ENCODE measurements at regions not wholly inside any gene's neighbourhood (a gene's known extent, or its start where the extent isn't known, plus 50 kb on each side); places are given as distances from the start of the nearest gene placed in this dataset.

GRCh38 chr15:72983801-72984545 is 68.3 kb upstream of the NEO1 start:
- TF ChIP-seq CTCF (IDR thresholded peaks at IDR 0.05; ENCODE audit: low read depth, low read length, missing input control) (no peak), RAD21 (IDR thresholded peaks at IDR 0.05) (no peak), SP1 (IDR thresholded peaks at IDR 0.05) (no peak), RXRA (IDR thresholded peaks at IDR 0.05) (no peak), EGR1 (IDR thresholded peaks at IDR 0.05; ENCODE audit: low read depth in 2 of 2) (no peak), HNF4A (conservative IDR thresholded peaks at IDR 0.05) (no peak), TAF1 (conservative IDR thresholded peaks at IDR 0.05) (no peak), ATF3 (IDR thresholded peaks at IDR 0.05) (no peak), YY1 (IDR thresholded peaks at IDR 0.05) (no peak), FOXA2 (IDR thresholded peaks at IDR 0.05) (no peak), JUND (IDR thresholded peaks at IDR 0.05) (no peak)
- TF ChIP-seq, protein P1, sequence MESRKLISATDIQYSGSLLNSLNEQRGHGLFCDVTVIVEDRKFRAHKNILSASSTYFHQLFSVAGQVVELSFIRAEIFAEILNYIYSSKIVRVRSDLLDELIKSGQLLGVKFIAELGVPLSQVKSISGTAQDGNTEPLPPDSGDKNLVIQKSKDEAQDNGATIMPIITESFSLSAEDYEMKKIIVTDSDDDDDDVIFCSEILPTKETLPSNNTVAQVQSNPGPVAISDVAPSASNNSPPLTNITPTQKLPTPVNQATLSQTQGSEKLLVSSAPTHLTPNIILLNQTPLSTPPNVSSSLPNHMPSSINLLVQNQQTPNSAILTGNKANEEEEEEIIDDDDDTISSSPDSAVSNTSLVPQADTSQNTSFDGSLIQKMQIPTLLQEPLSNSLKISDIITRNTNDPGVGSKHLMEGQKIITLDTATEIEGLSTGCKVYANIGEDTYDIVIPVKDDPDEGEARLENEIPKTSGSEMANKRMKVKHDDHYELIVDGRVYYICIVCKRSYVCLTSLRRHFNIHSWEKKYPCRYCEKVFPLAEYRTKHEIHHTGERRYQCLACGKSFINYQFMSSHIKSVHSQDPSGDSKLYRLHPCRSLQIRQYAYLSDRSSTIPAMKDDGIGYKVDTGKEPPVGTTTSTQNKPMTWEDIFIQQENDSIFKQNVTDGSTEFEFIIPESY (IDR thresholded peaks at IDR 0.05) = no peak
- TF ChIP-seq, protein P2, sequence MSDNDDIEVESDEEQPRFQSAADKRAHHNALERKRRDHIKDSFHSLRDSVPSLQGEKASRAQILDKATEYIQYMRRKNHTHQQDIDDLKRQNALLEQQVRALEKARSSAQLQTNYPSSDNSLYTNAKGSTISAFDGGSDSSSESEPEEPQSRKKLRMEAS (IDR thresholded peaks at IDR 0.05) = no peak
- TF ChIP-seq, protein P3, sequence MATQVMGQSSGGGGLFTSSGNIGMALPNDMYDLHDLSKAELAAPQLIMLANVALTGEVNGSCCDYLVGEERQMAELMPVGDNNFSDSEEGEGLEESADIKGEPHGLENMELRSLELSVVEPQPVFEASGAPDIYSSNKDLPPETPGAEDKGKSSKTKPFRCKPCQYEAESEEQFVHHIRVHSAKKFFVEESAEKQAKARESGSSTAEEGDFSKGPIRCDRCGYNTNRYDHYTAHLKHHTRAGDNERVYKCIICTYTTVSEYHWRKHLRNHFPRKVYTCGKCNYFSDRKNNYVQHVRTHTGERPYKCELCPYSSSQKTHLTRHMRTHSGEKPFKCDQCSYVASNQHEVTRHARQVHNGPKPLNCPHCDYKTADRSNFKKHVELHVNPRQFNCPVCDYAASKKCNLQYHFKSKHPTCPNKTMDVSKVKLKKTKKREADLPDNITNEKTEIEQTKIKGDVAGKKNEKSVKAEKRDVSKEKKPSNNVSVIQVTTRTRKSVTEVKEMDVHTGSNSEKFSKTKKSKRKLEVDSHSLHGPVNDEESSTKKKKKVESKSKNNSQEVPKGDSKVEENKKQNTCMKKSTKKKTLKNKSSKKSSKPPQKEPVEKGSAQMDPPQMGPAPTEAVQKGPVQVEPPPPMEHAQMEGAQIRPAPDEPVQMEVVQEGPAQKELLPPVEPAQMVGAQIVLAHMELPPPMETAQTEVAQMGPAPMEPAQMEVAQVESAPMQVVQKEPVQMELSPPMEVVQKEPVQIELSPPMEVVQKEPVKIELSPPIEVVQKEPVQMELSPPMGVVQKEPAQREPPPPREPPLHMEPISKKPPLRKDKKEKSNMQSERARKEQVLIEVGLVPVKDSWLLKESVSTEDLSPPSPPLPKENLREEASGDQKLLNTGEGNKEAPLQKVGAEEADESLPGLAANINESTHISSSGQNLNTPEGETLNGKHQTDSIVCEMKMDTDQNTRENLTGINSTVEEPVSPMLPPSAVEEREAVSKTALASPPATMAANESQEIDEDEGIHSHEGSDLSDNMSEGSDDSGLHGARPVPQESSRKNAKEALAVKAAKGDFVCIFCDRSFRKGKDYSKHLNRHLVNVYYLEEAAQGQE (IDR thresholded peaks at IDR 0.05) = no peak
